KOPT-K1 (cell line): ENCODE measurements at regions not wholly inside any gene's neighbourhood (a gene's known extent, or its start where the extent isn't known, plus 50 kb on each side); places are given as distances from the start of the nearest gene placed in this dataset.
"Not testable (repeated sequence)": the region's sequence is repeated elsewhere in the genome, so short reads cannot be mapped to it uniquely, and the experiment has no call there.

ENCODE experiments used
- H3K27ac ChIP-seq: fragments of 200-600 bp; sonication (generic); 2 replicates; pipeline ENCODE4 v1.5.1; 2016; ENCODE audit warnings: antibody characterized with exemption, mild to moderate bottlenecking, low read depth, low read length; ENCODE audit not compliant: poor library complexity, severe bottlenecking
- H3K36me3 ChIP-seq: fragments of 200-600 bp; sonication (generic); 2 replicates; pipeline ENCODE4 v1.5.1; 2017; ENCODE audit warnings: antibody characterized with exemption, mild to moderate bottlenecking, low read length, moderate library complexity; ENCODE audit not compliant: insufficient read depth
- H3K9me3 ChIP-seq: fragments of 200-600 bp; sonication (generic); 2 replicates; pipeline ENCODE4 v1.5.1; 2017; ENCODE audit warnings: antibody characterized with exemption, low read length, mild to moderate bottlenecking; ENCODE audit not compliant: insufficient read depth, poor library complexity, severe bottlenecking

DNA sequence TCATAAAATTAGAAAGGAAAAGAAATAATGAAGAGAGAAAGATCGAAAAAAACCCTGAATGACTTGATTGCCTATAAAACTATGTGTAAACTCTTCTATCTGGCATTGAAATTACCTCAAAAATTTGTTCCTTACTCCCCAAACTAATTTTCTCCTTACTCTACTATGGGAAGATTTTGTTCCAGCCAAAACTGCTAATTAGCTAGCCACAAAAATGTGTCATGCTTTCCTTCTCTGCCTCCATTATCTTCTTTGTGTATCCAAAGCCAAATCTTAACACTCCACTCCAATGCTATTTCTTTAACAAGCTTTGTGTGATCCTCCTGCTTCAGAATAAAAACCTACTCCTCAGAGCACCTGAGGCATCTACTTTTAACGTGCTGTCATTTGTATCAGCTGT lies 831.2 kb downstream of the METTL15 start:
- Histone ChIP-seq H3K27ac (no peak overlapping the region), H3K9me3 (no peaks in the 10 kb centered on the region), H3K36me3 (no peaks in the 10 kb centered on the region)

DNA sequence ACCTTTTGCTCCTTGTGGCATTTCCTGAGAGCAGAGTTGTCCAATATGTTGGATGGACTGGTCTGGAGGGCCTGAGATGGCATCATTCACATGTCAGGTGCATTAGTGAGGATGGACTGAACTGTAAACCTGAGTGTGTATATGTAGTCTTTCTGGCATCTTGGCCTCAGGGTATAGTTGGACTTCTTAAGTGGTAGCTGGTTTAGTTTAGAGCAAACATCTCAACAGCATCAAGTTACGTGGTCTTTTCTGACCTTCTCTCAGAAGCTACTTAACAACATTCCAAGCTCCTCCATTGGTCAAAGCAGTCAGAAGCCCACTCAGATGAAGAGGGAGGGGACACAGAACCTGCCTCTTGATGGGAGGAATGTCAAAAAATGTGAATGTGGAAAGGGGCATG lies 829.9 kb downstream of the METTL15 start:
- H3K9me3 ChIP-seq, result no peaks in the 10 kb centered on the region
- H3K36me3 ChIP-seq, result no peaks in the 10 kb centered on the region
- no peak overlapping the region for H3K27ac ChIP-seq

- H3K27ac ChIP-seq, result no peak overlapping the region
- H3K9me3 ChIP-seq, result no peaks in the 10 kb centered on the region
- H3K36me3 ChIP-seq, result no peaks in the 10 kb centered on the region
Observed at GRCh38 chr11:28932940-28933339, 824.8 kb downstream of the METTL15 start.

DNA sequence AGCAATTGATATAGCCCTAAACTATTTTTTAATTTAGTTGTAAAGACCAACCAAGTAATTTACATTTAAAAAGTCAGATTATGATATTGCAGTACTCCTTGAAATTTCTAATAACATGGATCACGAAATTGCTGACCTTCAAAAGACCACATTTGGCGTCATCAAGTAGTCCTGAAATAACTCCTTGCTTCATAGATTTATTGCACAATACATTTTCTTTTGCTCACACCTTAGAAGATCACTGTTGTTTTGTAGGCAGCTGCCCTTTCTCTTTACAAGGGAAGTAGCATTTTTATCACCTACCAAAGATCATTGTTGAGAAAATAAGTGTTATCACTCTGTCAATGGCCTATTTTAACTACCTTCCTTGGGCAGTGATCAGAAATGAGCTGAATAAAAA lies 815.8 kb downstream of the METTL15 start:
- Histone ChIP-seq H3K27ac (no peak overlapping the region), H3K36me3 (no peaks in the 10 kb centered on the region), H3K9me3 (no peaks in the 10 kb centered on the region)

DNA sequence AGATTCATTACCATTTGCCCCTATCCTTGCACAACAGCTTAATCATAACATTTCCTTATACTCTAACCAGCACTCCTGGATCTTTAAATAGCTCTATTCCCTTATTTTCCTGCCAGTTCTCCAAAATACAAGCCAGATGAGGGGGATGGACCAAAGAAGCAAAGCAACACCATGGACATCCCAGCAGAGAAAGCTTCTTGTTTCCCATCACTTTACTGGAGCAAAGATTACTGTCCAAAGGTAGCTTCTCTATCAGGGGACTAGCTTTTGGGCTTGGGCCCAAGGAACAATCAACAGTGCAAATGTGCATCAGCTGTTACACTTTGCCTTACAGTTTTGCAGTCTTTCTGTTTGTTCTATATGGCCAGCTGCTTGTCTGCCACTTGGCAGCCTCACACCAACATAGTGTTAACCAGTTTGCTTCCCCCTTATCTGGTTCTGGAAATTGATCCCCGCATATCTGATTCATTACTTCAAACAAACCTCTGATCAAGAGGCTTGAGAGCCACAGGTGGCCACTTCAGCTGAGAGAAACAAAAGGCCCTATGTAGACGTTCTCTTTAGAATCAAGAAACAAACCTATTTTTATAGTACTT lies 814.3 kb downstream of the METTL15 start:
- no peak overlapping the region for H3K27ac ChIP-seq
- H3K9me3 ChIP-seq, result no peaks in the 10 kb centered on the region
- no peaks in the 10 kb centered on the region for H3K36me3 ChIP-seq

GRCh38 chr11:28919194-28919593 lies 811.0 kb downstream of the METTL15 start:
- no peaks in the 10 kb centered on the region for H3K36me3 ChIP-seq
- no peak overlapping the region for H3K27ac ChIP-seq
- H3K9me3 ChIP-seq, result no peaks in the 10 kb centered on the region

- H3K27ac ChIP-seq, result no peak overlapping the region
- no peaks in the 10 kb centered on the region for H3K36me3 ChIP-seq
- no peaks in the 10 kb centered on the region for H3K9me3 ChIP-seq
Observed at GRCh38 chr11:28913883-28914282, 805.7 kb downstream of the METTL15 start.

- Histone ChIP-seq H3K9me3 (no peaks in the 10 kb centered on the region), H3K36me3 (no peaks in the 10 kb centered on the region), H3K27ac (no peak overlapping the region)
Observed at GRCh38 chr11:28911829-28912228, 803.6 kb downstream of the METTL15 start.

DNA sequence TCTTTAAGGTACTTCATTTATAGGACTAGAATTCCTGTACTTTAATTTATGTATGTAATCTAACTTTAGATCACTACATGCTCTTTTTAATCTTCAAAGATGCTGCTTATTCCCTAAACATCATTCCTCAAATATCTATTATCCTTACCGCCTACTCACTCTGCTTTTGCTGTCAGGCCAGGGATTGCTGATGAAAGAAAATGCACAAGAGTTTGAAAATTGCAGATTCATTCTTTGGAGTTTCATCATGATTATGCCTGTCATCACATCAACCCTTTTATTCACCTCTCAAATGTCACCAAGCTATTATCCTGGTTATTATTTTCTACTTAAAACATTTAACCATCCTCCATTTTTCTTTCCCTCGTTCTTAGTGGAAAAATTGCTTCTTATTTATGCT lies 802.7 kb downstream of the METTL15 start:
- Histone ChIP-seq H3K27ac (no peak overlapping the region), H3K9me3 (no peaks in the 10 kb centered on the region), H3K36me3 (no peaks in the 10 kb centered on the region)

- H3K36me3 ChIP-seq, result no peaks in the 10 kb centered on the region
- H3K9me3 ChIP-seq, result no peaks in the 10 kb centered on the region
- H3K27ac ChIP-seq, result no peak overlapping the region
Observed at GRCh38 chr11:28903716-28904115, 795.5 kb downstream of the METTL15 start.

DNA sequence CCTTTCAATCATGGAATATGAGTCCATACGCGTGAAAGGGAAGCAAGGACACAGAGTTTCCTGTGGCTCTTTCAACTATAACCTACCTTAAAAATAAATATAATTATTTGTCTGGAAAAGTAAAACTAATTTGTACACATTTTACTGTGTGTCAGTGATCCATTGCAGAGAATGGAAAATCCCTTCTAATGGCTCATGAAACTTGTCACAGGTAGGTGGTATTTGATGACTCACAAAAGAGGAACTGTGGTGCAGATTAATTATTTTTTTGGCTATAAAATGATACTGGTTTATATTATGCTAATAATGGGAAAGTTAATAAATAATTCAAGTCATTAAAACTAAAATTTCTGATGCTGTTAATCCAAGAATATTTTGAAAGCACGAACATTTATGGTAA lies 792.2 kb downstream of the METTL15 start:
- Histone ChIP-seq H3K9me3 (no peaks in the 10 kb centered on the region), H3K27ac (no peak overlapping the region), H3K36me3 (no peaks in the 10 kb centered on the region)

DNA sequence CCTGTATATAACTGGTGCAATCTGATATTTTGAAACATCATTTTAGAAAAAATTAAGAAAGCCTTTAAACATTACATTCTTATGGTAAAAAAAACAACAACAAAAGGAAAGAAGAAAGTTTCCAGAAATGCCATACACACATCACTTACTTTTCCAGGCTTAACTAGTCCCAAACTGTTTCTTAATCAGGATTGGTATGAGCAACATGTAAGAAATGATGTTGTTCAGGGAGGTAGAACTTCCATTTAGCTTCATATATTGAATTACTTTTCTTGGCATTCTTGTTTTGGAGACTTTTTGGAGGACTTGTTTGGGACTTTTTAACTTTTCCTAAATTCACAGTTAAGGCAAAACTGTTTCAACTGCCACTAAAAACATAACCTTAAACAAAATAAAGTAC lies 791.5 kb downstream of the METTL15 start:
- Histone ChIP-seq H3K36me3 (no peaks in the 10 kb centered on the region), H3K27ac (no peak overlapping the region), H3K9me3 (no peaks in the 10 kb centered on the region)

- not testable (repeated sequence) for H3K27ac ChIP-seq, H3K36me3 ChIP-seq, H3K9me3 ChIP-seq
Observed at GRCh38 chr11:28890601-28891040, 782.4 kb downstream of the METTL15 start.

GRCh38 chr11:28887681-28888080 lies 779.5 kb downstream of the METTL15 start:
- no peaks in the 10 kb centered on the region for H3K36me3 ChIP-seq
- no peaks in the 10 kb centered on the region for H3K9me3 ChIP-seq
- no peak overlapping the region for H3K27ac ChIP-seq

DNA sequence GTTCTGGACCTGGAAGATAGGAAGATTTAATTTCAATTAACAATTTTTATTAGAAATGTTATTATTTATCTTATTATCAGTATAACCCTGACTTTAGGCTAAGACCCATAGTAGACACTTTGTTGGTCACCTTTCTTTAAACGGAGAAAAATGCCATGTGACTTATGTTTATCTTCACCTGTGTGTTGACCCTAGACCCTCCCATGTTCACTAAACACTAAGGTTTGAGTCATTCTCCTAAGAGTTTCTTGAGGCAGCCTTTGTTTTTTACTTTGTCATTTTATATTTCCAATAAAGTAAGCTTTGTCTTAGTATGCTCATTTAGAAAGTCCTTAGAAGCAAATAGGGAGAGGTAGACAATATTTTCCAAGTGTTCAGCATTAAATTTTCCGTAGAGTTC lies 771.7 kb downstream of the METTL15 start:
- no peaks in the 10 kb centered on the region for H3K9me3 ChIP-seq
- H3K27ac ChIP-seq, result no peak overlapping the region
- H3K36me3 ChIP-seq, result no peaks in the 10 kb centered on the region

DNA sequence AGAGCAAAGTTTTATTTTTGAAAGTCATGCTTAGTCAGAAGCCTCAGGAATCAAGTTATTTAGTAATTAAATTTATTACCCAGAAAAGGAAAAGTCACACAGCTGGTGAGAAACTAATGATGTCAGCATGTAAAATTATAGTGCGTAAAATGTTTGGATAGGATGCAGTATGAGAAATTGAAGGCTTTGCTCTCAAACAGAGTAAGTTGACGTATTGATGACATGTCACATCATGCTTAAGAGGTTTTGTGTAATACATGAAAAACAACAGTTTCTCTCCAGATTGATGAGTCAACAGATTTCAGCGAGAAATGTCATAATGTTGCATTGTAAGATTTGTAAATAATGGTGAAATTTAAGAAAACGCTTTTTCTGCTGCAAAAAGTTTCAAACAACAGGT lies 769.8 kb downstream of the METTL15 start:
- no peak overlapping the region for H3K27ac ChIP-seq
- no peaks in the 10 kb centered on the region for H3K9me3 ChIP-seq
- no peaks in the 10 kb centered on the region for H3K36me3 ChIP-seq
